ENCODE measurements at regions not wholly inside any gene's neighbourhood (a gene's known extent, or its start where the extent isn't known, plus 50 kb on each side); places are given as distances from the start of the nearest gene placed in this dataset.

DNA sequence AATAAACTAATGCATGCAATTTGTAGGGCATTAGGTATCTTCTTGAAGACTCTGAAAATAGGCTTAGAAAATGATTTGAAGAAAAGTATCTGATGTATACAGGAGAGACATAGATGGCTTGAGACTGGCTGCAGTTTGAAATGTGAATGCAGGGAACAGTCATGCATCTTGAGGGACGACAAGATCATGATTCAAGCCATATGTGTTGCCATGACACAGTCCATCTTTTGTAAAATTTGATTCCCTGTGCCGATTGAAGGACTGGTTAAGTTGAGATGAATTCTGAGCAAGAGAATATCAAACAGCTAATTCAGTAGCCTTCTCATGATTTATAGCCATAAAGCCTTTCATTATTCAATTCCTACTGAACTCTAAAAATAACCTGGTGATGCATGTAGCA is 231.6 kb downstream of the CASP12 start:
- TF ChIP-seq, protein P1, sequence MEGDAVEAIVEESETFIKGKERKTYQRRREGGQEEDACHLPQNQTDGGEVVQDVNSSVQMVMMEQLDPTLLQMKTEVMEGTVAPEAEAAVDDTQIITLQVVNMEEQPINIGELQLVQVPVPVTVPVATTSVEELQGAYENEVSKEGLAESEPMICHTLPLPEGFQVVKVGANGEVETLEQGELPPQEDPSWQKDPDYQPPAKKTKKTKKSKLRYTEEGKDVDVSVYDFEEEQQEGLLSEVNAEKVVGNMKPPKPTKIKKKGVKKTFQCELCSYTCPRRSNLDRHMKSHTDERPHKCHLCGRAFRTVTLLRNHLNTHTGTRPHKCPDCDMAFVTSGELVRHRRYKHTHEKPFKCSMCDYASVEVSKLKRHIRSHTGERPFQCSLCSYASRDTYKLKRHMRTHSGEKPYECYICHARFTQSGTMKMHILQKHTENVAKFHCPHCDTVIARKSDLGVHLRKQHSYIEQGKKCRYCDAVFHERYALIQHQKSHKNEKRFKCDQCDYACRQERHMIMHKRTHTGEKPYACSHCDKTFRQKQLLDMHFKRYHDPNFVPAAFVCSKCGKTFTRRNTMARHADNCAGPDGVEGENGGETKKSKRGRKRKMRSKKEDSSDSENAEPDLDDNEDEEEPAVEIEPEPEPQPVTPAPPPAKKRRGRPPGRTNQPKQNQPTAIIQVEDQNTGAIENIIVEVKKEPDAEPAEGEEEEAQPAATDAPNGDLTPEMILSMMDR (IDR thresholded peaks at IDR 0.05; ENCODE audit: low read depth, low read length) = no peak
- TF ChIP-seq EZH2phosphoT487 (IDR thresholded peaks at IDR 0.05; ENCODE audit: low read depth) = no peak

All from OCI-LY3 (cell line).